ENCODE measurements at regions not wholly inside any gene's neighbourhood (a gene's known extent, or its start where the extent isn't known, plus 50 kb on each side); places are given as distances from the start of the nearest gene placed in this dataset.

DNA sequence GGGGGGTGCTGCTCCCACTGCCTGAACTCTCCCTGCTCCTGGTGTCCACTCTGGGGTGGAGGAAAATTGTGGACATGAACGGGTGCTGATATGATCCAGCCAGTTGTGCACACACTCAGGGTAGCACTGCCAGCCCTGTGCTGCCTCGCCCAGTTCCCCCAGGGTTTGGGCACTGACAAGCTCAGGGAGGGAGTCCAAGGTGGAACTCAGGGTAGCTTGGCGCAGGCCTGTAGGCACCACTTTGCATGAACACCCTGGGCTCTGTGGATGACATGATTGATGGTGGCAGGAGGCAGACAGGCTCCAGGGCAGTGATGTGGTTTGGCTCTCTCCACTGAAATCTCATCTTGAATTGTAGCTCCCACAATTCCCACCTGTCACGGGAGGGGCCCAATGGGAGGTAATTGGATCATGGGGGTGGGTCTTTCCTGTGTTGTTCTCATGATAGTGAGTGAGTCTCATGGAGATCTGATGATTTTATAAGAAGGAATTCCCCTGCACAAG is 572.0 kb upstream of the PABPC4L start:
- no peak overlapping the region for H3K27ac ChIP-seq
- peaks cover 11% of the 10 kb centered on the region for H3K9me3 ChIP-seq
- H3K36me3 ChIP-seq, result no peaks in the 10 kb centered on the region

DNA sequence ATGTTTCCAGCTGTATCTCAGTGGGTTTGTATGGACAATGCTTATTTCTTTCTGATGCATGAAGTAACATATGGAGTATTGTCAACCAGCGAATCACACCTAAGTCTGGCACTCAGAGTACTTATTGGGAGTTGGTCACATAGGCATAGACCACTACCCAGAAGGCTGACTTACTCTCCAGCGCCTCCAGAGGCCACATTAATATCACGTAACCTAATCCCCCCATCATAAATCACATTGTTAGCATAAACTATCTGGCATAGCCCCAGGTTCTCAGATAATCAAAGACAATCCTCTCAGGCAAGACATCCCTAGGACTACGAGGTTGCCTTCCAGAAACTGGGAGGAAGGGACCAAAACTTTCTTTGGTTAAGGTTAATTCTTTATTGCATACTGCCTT is 560.5 kb upstream of the PABPC4L start:
- no peak overlapping the region for H3K27ac ChIP-seq
- no peak overlapping the region for H3K9ac ChIP-seq
- H3K36me3 ChIP-seq, result no peaks in the 10 kb centered on the region
- H3K4me1 ChIP-seq, result no peaks in the 10 kb centered on the region
- no peak for TF ChIP-seq Cebpa-rat (IDR thresholded peaks at IDR 0.05)
- H4K20me1 ChIP-seq, result no peaks in the 10 kb centered on the region
- no peak overlapping the region for H3K4me2 ChIP-seq
- no peak overlapping the region for H3K4me3 ChIP-seq
- no peaks in the 10 kb centered on the region for H3K27me3 ChIP-seq
- no peaks in the 10 kb centered on the region for H3K9me3 ChIP-seq

More for the DNA sequence above, 572.0 kb upstream of the PABPC4L start:
- no peak for TF ChIP-seq Cebpa-rat (IDR thresholded peaks at IDR 0.05)
- Histone ChIP-seq H3K9ac (no peak overlapping the region), H3K4me3 (no peak overlapping the region), H3K4me2 (no peak overlapping the region), H3K4me1 (no peaks in the 10 kb centered on the region), H4K20me1 (no peaks in the 10 kb centered on the region), H3K27me3 (no peaks in the 10 kb centered on the region)

- H3K27me3 ChIP-seq, result no peaks in the 10 kb centered on the region
- H3K4me2 ChIP-seq, result no peak overlapping the region
- H3K36me3 ChIP-seq, result no peaks in the 10 kb centered on the region
- H3K4me3 ChIP-seq, result no peak overlapping the region
- no peaks in the 10 kb centered on the region for H3K9me3 ChIP-seq
- H3K4me1 ChIP-seq, result no peaks in the 10 kb centered on the region
- H4K20me1 ChIP-seq, result no peaks in the 10 kb centered on the region
- H3K27ac ChIP-seq, result no peak overlapping the region
- TF ChIP-seq Cebpa-rat (IDR thresholded peaks at IDR 0.05), result no peak
- H3K9ac ChIP-seq, result no peak overlapping the region
Measured at GRCh38 chr4:134756421-134756820, 554.8 kb upstream of the PABPC4L start.

DNA sequence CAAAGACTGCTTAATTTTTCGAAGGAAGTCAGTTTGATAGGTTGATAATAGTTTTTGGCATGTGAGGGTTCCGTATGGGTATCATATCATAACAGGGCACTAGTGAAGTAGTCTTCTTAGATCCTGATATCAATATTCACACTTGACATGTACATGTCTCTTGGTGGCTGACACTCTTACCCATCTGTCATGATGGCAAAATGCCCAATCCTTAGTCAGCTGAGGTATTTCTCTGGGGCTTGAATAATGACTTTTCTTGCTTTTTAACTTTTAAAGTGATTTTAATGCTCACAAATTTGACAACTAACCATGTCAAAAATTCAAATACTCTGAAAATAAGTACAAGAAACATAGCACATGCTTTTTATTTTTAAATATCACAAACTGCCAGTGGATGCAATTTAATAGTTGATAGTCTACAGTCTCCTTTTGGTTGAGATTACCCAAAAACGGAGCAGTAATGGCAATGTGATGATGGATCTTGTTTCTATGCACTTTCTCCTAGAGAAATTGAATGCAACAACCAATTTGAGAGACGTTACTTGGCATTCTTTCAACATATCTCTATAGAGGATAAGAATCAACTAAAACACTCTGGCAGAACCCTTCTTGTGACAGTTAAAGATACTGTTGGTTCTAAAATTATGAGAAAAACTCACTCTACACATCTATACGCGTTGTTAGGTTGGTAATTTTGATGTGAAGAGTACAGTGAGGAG is 552.9 kb upstream of the PABPC4L start:
- Histone ChIP-seq H4K20me1 (no peaks in the 10 kb centered on the region), H3K4me1 (no peaks in the 10 kb centered on the region), H3K9me3 (no peaks in the 10 kb centered on the region), H3K4me2 (no peak overlapping the region), H3K27me3 (no peaks in the 10 kb centered on the region), H3K9ac (no peak overlapping the region), H3K4me3 (no peak overlapping the region), H3K36me3 (no peaks in the 10 kb centered on the region), H3K27ac (no peak overlapping the region)
- TF ChIP-seq Cebpa-rat (IDR thresholded peaks at IDR 0.05), result no peak

DNA sequence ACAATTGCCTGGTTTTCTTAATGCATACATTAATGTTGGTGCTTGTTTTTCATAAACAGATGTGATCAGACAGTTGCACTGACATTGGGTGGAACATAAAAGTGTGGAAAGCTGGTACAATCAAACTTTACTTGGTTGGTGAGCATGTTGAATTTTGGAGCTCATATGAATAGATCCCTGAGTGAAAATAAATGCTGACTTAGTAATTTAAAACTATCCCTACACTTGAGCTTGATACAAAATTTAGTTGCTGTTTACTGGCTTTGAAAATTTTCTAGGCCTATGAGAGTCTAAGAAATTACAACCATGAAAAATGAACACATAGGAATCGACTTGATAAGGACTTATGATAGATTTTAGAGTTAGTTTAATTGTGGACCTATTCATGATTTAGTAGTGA is 551.8 kb upstream of the PABPC4L start:
- H3K9ac ChIP-seq, result no peak overlapping the region
- H3K36me3 ChIP-seq, result no peaks in the 10 kb centered on the region
- H3K27me3 ChIP-seq, result no peaks in the 10 kb centered on the region
- no peaks in the 10 kb centered on the region for H3K9me3 ChIP-seq
- no peak for TF ChIP-seq Cebpa-rat (IDR thresholded peaks at IDR 0.05)
- H3K4me3 ChIP-seq, result no peak overlapping the region
- H4K20me1 ChIP-seq, result no peaks in the 10 kb centered on the region
- H3K4me1 ChIP-seq, result no peaks in the 10 kb centered on the region
- H3K4me2 ChIP-seq, result no peak overlapping the region
- no peak overlapping the region for H3K27ac ChIP-seq

DNA sequence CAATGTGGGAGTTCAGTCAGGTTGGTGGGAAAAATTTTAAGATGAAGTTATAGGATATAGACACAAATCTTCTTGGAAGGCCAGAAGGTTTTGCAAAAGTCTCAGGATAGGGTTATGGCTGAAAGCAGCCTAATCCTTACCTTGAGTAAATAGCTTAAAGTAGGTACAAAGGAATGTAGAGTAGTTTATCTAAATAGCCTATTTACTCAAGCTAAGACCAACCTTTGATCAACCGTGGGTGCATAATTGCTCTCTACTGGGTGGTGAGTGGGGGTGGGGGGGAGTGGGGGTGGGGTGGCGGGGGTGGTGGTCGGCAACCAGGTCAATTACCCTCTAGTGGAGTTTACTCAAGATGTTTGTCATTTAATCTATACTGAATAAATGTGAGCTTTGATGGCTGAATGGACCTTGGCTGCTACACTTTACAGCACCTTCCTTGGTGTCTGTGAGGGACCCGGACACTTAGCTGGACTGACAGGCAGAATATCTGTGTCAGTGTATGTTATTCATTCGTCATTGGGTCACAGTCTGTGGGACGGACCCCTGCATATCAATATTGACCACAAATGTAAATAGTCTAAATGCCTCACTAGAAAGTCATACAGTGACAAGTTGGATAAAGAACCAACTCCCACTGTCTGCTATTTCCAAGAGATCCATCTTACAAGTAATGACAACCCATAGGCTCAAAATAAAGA is 545.7 kb upstream of the PABPC4L start:
- Histone ChIP-seq H3K27me3 (no peaks in the 10 kb centered on the region), H3K9ac (no peak overlapping the region), H3K27ac (no peak overlapping the region), H3K9me3 (no peaks in the 10 kb centered on the region), H3K4me1 (no peaks in the 10 kb centered on the region), H4K20me1 (no peaks in the 10 kb centered on the region), H3K4me2 (no peak overlapping the region), H3K4me3 (no peak overlapping the region), H3K36me3 (no peaks in the 10 kb centered on the region)
- TF ChIP-seq Cebpa-rat (IDR thresholded peaks at IDR 0.05), result no peak

DNA sequence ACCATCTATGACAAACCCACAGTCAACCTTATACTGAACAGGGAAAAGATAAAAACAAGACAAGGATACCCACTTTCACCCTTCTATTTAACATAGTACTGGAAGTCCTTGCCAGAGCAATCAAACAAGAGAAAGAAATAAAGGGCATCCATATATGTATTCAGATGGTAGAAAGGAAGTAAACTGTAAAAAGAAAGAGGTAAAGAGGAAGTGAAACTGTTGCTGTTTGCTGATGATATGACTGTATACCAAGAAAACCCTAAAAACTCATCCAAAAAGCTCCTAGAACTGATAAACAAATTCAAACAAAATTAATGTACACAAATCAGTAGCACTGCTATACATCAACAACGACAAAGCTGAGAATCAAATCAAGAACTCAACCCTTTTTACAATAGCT is 538.7 kb upstream of the PABPC4L start:
- TF ChIP-seq Cebpa-rat (IDR thresholded peaks at IDR 0.05), result no peak
- H3K4me2 ChIP-seq, result peak overlapping the region; percentile 22; the same call in 1 of the 2 replicates

GRCh38 chr4:134735901-134736300 is 534.3 kb upstream of the PABPC4L start:
- H3K9ac ChIP-seq, result no peak overlapping the region
- no peaks in the 10 kb centered on the region for H4K20me1 ChIP-seq
- H3K9me3 ChIP-seq, result no peaks in the 10 kb centered on the region
- TF ChIP-seq Cebpa-rat (IDR thresholded peaks at IDR 0.05), result no peak
- H3K27me3 ChIP-seq, result no peaks in the 10 kb centered on the region
- no peak overlapping the region for H3K27ac ChIP-seq
- no peak overlapping the region for H3K4me2 ChIP-seq
- H3K4me1 ChIP-seq, result no peaks in the 10 kb centered on the region; the same call in 1 of the 2 replicates
- no peaks in the 10 kb centered on the region for H3K36me3 ChIP-seq
- no peak overlapping the region for H3K4me3 ChIP-seq

More for the DNA sequence above, 538.7 kb upstream of the PABPC4L start:
- Histone ChIP-seq H3K27me3 (no peaks in the 10 kb centered on the region), H4K20me1 (no peaks in the 10 kb centered on the region), H3K9me3 (no peaks in the 10 kb centered on the region), H3K9ac (no peak overlapping the region), H3K27ac (no peak overlapping the region), H3K36me3 (no peaks in the 10 kb centered on the region), H3K4me1 (no peaks in the 10 kb centered on the region; the same call in 1 of the 2 replicates), H3K4me3 (no peak overlapping the region)

DNA sequence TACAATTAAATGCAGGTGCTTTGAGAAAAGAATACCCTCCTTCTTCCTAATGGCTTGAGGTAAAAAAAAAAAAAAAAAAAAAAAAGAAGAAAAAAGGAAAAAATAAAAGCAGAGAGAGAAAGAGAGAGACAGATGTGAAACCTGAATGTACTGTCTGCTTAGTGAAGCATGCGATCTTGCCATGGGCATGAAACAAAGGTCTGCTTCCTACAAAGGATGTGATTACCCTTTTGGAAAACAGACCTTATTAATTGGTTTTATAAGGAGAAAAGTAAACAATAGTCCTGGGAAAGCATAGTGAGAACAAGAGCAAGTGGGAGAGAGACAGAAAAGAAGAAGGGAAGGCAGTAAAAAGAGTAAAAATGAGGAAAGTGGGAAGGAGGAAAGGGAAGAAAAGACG is 526.1 kb upstream of the PABPC4L start:
- Histone ChIP-seq H4K20me1 (no peaks in the 10 kb centered on the region), H3K9ac (no peak overlapping the region), H3K4me3 (no peak overlapping the region), H3K4me2 (no peak overlapping the region), H3K4me1 (no peaks in the 10 kb centered on the region), H3K9me3 (no peaks in the 10 kb centered on the region), H3K36me3 (no peaks in the 10 kb centered on the region), H3K27ac (no peak overlapping the region), H3K27me3 (no peaks in the 10 kb centered on the region)
- no peak for TF ChIP-seq Cebpa-rat (IDR thresholded peaks at IDR 0.05)

DNA sequence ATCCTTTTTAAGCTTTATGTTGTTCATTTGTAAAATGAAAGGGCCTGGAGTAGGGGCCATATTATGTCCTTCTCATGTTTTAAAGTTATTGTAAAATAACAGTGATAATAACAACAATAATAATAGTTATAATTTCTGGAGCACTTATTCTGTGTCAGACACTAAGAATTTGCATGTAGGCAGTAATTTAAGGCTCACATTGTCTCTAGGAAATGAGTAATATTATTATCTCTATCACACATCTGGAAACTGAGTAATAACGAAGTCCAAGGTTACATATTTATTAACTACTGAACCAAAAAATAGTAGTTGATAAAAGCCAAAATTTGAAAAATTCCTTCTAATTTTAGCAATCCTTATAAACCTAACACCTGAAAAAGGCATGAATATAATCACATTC is 520.7 kb upstream of the PABPC4L start:
- Histone ChIP-seq H3K36me3 (no peaks in the 10 kb centered on the region), H3K27me3 (no peaks in the 10 kb centered on the region)

More for the DNA sequence above, 520.7 kb upstream of the PABPC4L start:
- H4K20me1 ChIP-seq, result no peaks in the 10 kb centered on the region
- no peak overlapping the region for H3K27ac ChIP-seq
- TF ChIP-seq Cebpa-rat (IDR thresholded peaks at IDR 0.05), result no peak
- H3K9me3 ChIP-seq, result no peaks in the 10 kb centered on the region
- H3K4me1 ChIP-seq, result no peaks in the 10 kb centered on the region
- H3K4me3 ChIP-seq, result no peak overlapping the region
- no peak overlapping the region for H3K9ac ChIP-seq
- H3K4me2 ChIP-seq, result no peak overlapping the region

Data from BLaER1 (cell line).